GM19351 (cell line): ENCODE measurements at regions not wholly inside any gene's neighbourhood (a gene's known extent, or its start where the extent isn't known, plus 50 kb on each side); places are given as distances from the start of the nearest gene placed in this dataset.
A peak's percentile ranks its signal among the peaks of the same experiment; 100 is the strongest.

Source experiments
- ATAC-seq: cut with Tn5 transposase; IDR thresholded peaks from one replicate; pipeline ENCODE4 v1.9.1; 2021; ENCODE audit warnings: mild to moderate bottlenecking, moderate library complexity; ENCODE audit not compliant: unreplicated experiment

DNA sequence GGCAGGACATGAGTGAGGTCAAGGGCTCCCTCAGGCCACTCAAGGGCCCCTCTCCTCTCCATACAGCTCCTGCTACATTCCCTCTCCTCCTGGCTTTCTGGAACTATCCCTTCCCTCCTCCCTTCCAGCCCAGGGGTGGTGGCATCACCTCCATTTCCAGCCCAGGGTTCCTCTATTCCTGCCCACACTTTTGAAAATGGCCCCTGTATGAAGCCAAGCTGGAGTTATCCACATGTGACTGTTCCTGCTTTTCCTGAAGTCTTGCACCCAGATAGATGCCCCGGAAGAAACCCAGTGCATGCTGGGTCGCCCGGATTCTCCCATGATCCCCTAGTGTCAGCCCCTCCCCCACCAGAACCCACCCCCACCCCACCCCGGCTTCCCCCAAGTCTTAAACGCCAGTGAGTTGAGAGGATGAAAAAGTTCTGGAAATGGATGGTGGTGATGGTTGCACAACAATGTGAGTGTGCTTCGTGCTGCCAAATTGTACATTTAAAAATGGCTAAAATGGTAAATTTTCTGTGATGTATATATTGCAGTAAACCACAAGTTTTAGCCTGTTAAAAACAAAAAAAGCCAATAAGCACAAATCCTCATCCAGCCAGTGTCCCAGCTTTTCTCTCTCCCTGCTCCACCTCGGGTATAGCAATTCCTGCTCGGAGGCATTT lies 136.9 kb downstream of the SCARB1 start:
- ATAC-seq, result no peak

DNA sequence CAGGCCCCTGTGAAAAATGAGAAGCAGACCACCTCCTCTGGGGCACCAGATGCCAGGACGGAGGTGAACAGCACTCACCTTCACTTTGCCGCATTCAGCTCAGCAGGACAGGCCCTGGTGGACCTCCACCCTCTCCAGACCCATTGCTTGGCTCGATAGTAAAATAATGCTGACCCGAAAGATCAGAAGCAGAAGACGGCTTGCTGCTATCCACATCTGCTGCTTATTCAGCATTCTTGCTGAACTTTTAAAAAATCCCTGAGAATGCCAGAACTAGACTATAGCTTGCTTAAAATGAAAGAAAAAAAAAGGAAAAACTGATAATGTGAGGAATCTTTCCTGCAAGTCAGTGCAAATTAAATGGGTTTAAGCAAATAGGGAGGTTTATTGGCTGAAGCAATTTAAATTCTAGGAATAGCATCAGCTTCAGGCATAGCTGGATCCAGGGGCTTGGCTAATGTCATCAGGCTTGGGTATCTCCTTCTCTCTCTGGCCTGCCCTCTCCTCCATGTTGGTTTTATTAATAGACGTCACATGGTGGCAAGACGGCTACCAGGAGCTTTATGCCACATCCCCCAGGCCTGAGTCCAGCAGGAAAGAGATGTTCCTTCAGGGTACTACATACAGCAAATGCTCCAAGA lies 137.9 kb downstream of the SCARB1 start:
- no peak for ATAC-seq

DNA sequence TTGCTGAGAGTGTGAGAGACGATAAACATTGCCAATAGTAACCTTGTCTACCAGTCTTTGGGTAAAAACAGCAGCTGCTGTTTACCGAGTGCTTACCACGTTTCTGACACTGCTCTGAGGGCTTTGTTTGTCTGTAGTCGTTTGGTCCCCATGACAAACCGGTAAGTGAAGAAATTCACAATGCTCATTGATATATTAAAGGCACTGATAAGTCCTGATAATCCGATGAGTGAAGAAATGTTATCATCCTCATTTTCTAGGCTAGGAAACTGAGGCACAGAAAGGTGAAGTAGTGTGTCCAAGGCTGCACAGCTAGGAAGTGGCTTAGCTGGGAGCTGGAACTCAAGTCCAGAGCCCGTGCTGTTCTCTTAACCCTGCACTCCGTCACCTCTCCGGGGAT lies 138.6 kb downstream of the SCARB1 start:
- ATAC-seq, result no peak

DNA sequence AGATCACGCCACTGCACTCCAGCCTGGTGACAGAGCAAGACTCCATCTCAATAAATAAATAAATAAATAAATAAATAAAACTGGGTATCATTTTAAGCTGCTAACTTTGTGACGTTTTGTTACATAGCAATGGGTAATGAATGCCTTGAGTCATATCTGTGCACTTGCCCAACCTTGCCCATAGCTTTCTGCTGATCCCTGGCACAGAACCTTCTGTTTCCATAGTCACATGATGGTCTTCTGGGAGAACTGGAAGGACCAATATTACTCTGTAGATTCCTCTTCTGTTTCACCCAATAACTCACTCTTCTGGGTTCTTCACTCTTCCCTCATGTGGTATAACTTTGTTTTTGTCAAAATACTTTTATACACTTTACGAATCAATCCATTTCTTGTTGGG lies 140.8 kb downstream of the SCARB1 start:
- ATAC-seq, result no peak

DNA sequence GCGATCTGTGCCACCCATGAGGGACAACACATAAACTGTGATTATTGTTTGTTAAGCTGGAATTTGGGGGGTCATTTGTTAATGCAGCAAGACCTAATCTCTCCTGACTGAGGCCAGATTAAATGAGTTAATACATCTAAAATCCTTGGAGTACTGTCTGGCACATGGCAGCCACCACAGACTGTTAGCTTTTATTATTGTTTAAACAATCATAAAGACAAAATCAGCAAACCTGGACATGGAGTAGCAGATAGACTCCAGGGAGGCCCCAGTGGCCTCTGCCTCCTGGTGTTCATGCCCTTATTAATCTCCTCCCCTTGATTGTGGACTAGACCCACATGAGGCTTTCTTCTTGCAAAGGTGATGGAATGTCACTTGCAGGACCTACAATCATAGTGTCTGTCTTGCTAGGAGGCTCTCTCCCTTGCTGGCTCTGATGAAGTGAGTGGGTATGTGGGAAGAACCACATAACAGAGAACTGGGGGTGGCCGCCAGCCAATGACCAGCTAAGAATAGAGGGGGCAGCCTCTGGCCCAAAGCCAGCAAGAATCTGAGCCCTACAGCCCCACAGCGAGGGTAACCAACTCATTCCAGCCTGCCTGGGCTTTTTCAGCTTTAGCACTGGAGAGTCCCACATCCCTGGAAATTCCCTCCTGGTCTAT lies 142.0 kb downstream of the SCARB1 start:
- ATAC-seq, result no peak

DNA sequence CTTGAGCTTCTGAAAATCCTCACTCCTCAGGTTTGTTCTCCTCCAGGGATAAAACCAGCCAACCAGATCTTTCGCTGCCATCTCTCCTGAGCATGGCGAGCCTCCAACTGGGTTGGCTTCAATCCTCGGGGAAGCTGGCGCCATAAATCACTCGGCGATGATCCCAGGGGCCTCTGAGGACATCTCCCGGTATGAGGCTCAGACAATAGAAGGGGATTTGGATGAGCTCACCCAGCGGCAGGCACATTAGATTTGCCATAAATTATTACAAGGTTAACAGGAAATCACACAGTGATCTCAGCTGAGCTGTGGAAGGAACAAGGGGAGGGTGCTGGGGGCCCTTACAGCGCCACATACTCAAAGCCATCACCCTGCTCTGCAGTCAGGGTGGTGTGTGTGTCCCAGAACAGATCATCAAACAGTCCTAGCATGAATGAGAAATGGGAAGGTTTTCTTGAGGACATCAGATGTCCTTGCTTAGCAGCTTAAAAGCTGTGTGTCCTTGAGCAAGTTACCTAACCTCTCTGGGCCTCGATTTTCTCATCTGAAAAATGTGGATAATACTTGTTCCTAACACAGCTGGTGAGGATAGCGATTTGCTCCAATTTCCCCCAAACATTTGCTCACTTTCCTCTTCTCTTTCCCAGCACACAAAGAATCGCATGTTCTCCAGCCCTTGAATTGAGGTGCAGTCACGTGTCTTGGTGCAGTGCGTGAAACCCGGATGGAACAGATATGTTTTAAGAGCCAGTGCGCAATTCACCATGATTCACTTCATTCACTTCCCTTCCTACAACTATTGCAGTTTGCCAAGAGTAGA lies 142.8 kb downstream of the SCARB1 start:
- no peak for ATAC-seq

DNA sequence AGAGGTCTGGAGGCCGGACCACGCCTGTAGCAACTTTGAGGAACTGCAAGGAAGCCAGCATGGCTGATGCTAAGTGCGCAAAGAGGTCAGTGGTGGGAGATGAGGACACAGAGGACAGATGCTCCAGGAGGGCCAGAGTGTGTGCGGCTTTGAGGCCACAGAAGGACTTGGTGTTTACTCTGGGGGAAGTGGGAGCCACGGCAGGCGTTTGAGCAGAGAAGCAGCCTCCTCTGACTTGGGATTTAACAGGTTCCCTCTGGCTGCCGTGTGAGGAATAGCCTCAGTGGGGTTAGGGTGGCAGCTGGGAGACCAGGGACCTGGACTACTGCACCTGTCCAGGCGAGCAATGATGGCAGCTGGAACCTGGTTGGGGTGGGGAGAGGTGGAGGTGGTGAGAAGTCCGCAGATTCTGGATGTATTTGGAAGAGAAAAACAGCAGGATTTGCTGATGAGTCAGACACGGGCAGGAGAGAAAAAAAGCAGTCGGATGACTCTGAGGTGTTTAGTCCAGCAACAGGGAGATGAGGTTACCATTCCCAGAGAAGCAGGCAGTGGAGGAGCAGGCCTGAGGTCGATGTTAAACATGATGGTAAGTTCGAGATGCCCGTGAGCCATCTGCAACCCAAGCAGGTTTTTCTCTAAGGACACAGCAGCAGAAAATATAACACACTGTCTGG lies 143.5 kb downstream of the SCARB1 start:
- no peak for ATAC-seq

DNA sequence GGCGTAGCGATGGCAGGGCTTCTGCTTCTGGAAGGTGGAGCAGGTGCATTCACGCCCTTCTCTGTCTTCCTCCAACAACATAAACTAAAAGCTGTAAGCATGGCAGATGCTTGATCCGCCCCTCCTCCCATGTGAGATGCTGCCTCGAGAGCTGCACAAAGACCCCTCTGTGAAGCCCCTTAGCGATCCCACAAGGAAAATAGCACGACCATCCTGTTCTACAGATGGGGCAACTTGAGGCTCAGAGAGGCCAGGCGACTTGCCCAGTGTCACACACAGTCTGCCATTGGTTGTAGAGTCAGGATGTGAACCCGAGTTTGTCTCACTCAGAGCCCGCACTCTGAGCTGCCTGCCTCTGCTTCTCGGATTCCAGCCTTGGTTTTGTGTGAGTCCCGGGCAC lies 144.4 kb downstream of the SCARB1 start:
- ATAC-seq, result no peak

DNA sequence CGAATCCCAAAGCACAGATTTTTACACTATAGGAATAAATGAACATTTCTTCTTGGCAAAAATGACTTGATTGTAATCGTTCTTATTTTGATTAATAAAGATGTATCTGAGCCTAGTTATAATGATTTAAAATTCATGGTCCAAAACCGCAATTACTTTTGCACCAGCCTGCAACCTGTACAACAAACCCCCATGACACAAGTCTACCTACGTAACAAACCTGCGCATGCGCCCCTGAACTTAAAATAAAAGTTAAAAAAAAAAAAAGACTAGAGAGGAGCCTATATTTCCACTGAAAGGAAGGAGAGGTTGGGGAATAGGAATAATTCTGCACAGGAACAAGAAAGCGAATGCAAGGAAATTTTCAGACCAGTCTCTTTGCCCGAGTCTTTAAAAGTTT lies 145.2 kb downstream of the SCARB1 start:
- no peak for ATAC-seq

DNA sequence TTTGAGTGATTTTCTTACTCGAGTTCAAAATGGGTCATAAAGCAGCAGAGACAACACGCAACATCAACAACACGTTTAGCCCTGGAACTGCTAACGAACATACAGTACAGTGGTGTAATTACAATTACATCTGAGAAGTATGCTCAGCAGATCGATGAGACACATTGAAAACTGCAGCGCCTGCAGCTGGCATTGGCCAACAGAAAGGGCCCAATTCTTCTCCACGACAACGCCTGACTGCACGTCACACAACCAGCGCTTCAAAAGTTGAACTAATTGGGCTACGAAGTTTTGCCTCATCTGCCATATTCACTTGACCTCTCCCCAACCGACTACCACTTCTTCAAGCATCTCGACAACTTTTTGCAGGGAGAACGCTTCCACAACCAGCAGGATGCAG lies 145.6 kb downstream of the SCARB1 start:
- ATAC-seq, result no peak

DNA sequence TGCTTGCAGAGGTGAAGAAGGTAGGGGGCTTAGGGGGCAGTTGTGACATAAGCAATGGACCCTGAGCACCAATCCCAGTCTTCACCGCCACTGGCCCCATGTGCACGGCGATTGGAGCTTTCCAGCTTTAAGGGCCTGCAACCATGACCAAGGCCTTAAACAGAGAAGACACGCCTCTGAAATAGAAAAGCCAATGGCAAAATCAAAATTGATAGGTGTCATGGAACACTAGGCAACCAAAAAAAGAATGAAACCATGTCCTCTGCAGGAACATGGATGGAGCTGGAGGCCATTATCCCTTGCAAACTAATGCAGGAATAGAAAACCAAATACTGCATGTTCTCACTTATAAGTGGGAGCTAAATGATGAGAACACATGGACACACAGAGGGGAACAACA lies 146.3 kb downstream of the SCARB1 start:
- no peak for ATAC-seq

DNA sequence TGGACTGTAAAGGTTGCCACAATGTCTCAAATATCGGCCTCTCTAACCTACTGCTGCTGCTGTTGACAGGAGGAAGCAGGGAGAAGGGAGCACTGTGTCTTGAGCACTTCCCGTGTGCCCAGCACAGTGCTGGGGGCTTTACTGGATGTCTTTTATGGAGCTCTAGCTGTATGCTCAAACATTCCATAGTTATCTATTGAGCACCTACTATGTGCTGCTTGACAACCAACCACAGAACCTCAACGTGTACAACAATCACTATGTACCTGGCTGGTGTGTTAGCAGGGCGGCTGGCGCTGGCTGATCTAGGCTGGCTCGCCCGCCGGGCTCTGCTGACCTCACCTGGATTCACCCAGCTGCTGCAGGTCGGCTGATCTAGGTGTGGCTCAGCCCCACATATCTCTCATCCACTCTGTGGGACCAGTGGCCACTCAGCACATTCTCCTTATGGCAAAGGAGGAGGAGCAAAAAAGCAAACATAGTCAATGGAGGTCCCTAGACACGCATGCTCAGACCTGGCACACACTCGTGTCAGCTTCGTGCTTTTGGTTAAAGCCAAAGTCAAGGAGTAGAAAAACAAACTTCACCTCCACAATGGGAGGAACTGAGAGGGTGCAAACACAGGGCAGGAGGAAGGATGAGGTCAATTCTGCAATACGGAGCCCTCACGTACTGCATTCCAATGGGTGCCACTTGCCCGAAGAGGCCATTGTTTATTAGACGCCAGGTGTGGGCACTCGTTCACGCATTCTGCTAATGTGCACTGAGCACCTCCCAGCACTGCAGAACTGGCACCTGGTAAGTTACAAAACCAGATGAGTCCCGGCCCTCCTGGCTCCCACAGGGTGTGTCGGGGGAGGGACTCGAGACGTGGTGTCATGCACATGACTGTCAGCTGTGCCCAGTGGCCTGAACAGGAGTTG lies 147.2 kb downstream of the SCARB1 start:
- no peak for ATAC-seq

DNA sequence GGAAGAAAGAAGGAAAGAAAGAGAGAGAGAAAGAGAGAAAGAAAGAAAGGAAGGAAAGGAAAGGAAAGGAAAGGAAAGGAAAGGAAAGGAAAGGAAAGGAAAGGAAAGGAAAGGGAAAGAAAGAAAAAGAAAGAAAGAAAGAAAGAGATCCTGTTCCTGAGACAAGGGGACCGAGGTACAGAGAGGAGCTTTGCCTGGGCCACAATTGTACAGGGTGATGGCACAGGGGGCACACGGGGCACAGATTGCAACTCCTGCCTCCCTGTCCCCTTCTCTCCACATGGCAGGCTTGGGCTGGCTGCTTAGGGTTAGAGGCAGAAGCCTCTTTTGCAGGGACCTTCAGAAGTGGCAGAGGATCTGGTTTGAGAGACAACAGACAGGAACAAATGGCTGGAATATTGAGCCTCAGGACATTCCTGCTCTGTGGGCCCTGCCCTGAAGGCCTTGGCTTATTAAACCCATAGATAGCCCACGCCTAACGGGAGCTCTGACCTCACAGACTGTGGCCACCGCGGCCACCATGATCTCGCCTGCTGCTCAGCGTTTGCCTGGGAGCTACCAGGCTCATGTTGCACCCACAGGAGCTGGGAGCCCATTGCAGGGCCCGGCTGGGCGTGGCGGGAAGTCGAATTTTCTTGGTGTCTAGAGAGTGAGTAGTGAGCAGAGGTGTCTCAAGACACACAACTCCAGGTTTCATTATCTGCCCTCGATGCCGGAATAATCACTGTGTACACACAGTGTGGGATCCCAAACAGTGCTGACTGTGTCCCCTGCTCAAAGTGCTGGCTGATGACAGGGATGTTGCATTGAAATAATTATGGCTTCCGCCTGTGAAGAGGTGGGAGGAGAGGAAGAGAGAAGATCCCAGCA lies 147.9 kb upstream of the NCOR2 start:
- no peak for ATAC-seq

DNA sequence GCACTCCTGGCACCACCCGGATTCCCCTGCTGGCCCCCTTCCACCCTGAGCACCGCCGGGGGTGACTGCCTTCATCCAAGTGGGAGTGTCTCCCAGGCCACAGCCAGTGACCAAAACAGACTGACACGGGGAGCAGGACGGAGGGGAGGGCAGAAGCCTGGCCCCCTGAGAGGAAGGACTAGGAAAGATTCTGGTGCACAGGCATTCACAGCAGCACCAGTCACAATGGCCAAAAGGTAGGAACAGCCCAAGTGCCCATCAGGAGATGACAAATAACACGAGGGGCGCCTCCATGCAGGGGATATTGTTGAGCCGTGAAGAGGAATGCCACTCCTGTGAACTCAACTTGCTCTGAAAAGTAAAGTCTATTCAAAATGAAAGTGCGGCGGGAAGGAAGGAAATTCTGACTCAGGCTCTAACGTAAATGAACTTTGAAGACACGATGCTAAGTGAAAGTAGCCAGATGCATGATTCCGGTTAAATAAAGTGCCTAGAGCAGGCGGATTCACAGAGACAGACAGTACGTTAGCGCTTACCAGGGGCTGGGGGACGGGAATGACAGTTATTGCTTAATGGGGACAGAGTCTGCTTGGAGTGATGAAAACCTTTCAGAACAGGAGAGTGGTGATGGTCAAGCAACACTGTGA lies 146.1 kb upstream of the NCOR2 start:
- ATAC-seq, result peak; percentile 86

DNA sequence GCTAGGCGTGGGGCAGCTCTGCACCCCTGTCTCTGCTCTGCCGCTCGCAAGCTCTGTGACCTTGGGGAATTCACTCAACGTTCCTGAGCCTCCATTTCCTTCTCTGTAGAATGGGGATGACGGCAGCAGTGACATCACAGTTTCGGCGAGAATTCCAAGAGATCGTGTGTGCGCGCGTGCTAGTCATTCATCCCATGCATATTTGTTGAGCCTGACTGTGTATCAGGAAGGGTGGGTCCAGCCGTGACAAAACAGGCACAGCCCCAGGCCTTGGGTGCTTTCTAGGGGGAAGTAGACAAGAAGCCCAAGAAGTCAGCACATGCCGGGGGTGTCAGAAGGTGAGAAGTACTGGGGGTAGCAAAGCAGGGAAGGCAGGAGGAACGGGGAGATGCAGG lies 145.6 kb upstream of the NCOR2 start:
- peak; percentile 39 for ATAC-seq

DNA sequence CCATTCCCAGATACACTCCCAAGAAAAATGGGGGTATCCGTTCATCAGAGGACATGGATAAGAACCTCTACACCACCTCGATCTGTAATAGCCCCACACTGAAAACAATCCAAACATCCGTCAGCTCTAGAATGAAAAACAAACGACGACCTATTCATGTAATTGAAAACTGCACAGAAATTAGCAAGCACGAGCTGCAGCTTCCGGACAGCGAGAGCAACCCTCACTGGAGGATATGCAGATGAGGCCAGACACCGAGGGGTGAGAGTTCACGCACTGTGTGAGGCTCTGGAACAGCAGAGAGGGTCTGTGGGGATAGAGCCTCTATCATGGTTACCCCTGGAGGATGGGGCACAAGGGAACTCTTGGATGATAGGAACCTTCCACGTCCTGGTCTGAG lies 143.9 kb upstream of the NCOR2 start:
- no peak for ATAC-seq

DNA sequence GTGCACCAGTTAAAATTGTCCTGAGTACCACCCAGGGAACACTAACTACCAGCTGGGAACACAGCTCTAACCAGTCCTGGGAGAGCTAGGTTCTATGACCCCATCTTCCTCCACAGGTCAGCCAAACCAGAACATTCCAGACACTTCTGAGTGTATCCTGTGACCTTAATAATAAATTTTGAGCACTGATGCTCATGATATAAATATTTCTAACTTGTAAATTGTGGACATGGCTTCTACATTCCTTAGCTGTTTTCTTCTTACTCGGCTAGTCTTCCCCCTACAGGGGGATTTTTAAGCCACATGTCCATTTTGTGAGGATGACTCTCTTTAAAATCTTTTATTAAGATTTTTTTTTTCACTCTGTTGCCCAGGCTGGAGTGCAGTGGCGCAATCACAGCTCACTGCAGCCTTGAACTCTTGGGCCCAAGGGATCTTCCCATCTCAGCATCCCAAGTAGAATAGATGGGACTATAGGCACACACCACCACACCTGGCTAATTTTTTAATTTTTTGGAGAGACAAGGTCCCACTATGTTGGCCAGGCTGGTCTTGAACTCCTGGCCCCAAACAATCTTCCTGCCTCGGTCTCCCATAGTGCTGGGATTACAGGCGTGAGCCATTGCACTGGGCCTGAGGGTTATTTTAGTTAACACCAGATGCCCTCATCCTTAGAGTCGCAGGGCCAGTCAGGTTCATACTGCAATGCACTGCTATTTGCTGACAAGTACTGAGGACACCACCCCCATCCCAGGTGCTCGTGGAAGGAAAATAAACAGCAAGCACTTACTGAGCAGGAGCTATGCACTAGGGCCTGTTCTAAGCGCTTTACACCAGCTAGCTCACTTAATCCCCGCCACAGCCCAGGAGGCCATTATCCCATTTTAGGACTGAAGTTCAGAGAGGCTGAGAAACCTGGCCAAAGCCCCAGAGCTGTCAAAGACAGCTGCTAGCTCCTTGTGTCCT lies 142.6 kb upstream of the NCOR2 start:
- no peak for ATAC-seq
